HG03521 (cell line): ENCODE measurements at regions not wholly inside any gene's neighbourhood (a gene's known extent, or its start where the extent isn't known, plus 50 kb on each side); places are given as distances from the start of the nearest gene placed in this dataset.

Experiments
- ATAC-seq: cut with Tn5 transposase; IDR thresholded peaks from one replicate; pipeline ENCODE4 v1.9.1; 2021; ENCODE audit warnings: mild to moderate bottlenecking, moderate library complexity; ENCODE audit not compliant: unreplicated experiment

DNA sequence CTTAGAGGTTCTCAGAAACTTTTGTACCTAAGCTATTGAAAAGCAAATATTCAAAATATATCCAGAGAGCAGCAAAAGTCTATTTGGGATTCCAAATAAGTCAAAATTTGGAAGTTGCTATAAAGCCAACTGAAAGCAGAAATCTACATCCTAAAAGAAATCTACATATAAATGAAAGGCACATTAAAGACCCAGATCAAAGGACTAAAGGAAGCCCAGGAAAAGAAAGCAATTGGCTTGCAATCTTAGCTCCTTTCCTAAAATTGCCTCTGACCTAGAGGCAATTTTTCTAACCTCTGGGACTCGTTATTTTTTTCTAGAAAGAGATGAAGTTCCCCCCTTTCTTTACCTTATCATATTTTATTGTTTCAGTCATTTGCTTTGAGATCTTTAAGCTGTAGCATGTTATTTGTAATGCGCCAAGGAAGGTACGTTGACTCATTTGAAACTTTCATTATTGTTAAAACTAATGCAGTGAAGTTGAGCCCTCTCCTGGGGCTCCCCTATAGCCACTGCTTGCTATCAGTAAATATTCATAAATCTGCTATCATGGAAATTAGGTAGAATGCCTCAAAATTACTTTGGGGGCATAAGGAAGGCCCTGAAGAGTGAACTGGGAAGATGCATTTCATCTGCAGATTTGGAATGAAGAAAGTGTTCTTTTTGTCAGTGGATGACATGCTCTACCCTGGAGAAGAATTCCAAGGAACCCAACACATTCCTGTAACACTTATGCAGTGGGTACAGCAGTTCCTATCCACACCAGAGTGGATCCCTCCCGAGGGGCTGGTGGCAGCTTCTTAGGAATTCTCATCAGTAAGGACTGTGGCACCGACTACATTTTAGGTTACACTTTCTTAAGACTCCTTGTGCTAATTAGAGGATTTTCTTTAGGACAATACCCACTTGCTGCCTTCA lies 177.8 kb upstream of the IGFBP7 start:
- no peak for ATAC-seq

DNA sequence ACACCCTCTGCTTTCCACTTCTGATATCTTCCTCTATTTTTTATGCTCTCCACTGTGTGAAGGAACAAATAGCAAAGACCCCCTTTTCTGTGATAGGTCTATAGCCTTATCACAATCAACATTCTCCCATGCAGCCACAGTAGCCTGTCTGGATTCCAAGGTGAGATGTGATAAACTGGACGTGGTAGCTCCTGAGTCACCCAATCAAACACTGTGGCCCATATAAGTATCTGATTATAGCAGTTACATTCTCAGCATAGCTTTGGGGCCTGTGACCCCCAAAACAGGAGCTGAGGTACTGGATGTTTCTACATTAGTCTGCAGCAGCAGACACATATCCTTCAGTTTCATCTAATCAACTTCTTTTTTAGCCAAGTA lies 172.7 kb upstream of the IGFBP7 start:
- no peak for ATAC-seq

DNA sequence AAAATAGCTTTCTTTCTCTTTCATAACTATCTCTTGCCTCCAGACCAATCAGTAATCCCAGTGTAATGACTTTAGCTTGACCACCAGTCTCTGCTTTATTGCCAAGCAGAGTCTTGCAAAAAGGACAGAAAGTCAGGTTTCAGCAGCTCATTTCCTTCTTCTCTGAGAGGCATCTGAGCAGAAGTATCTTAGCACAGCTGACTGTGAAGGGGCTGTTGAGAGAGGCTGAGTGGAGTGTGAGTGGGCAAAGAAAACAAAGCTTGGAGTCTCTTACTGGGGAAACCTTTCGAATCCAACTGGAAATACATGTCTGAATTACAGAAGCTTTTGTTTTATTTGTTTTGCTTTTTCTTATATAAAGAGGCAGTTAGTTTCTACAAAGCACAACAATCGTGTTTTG lies 170.3 kb upstream of the IGFBP7 start:
- no peak for ATAC-seq

DNA sequence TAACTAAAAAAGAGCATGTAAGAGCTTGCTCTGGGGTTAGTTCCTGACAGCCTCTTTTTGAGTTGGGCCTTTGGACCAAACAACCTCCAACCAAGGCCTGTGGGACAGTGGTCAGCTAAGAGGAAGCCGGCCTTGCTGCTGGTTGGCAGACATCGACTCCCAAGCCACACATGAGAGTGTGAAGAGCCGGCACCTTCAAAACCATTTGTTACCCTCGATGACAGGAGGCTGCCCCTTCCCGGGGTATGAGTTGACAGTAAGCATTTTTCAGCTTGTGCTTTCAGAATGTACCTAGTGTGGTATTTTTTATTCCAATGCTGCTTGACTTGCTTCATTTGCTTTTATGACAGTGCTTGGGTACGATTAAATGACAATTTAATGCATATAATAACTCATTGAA lies 168.6 kb upstream of the IGFBP7 start:
- ATAC-seq = no peak

DNA sequence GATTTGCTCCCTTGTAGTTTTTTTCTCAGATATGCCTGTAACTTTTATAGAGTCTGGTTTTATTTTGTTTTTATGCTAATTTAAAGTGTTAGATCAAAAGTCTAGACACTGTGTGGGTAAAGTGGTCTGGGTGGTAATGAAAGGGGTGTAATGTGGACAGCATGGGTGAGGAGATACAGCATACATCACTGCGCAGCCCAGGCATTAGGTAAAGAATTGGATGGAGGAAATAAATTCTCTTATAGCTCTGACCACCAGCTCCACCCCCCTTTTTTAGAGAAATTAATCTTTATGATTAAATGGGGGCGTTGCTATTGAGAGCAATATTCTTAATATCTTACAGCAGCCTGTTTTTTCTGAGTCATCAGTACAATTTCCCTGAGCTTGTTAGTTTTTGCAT lies 163.9 kb upstream of the IGFBP7 start:
- no peak for ATAC-seq

DNA sequence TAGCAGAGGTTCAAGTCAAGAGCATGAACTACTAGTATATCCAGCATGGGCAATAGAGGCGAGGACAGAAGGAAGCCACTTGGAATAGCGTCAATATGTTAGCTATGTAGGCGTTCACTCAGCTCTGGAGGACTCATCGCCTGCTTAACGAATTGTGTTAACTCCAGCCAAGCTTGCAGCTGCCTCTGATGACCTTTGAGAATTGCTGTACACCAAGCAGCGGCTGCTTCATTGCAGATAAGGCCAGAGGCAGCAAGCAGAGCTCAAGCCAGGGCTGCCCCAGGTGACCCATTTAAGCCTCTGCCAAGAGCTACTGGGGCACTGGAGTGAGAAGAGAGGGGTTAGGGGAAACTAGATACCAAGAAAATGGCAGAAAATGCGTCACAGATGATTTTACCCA lies 160.2 kb upstream of the IGFBP7 start:
- ATAC-seq = no peak

DNA sequence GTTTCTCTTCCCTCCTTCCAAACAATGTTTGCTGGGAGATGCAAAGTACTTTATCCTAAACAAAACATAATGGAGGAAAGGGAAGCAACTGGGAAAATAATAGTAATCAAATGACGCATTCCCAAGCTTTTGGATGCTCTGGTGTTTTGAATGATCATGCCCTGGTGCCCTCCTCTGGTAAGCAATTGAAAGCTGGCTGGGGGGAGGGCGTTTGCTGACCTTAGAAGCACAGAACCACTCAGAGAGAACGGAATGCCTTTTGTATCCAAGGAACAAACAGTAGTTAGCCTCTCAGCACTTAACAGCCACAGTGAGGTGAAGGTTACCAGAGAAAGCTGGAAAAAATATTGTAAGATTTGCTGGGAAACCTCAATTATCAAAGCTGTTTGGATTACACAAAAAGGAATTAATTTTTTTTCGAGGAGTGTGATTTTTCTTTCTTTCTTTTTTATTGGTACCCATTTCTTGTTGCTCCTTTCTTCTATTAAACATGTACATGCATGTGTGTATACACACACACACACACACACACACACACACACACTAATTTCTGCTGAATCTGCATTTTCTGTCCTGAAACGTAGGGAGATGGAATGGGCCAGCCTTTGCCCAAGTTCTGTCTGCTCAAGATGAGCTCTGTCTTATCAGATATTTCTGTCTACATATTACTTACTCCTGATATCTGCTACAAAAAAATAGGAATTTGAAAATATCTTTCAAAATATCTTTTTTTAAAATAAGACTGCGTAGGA lies 155.8 kb upstream of the IGFBP7 start:
- no peak for ATAC-seq

DNA sequence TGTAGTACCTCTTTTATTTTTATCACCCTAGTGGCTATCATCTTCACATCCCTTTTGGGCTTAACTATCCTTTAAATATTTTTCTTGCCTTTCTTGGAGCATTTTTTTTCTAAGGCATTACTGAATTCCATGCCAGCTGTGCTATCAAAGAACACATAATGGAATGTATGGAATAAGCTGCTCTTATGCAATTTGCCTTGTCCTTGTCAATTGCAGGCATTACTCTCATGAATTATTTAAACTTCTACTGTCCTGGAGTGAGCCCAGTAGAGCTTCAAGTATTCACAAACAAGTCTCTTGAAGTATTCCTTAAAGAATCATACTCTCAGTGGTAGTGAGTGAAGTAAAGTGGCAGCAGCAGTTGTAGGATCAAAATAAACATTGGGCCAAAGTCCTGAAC lies 144.6 kb upstream of the IGFBP7 start:
- no peak for ATAC-seq

DNA sequence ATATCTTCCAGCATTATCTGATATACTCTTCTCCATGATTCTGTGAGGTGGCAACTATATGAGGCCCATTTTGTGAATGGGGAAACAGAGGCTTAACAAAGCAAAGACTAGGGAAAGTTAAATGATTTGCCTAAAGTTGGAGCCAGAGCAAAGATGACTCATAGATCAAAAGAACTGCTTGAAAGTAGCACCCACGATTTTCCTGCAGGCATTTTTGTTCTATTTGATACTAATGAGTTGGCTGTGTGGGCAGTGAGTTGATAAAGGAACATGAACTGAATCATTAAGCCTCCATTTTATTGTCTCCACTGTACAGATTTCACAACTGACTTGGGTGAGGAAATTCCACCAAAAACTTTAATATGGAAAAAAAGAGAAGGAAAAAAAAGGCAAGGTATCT lies 138.9 kb upstream of the IGFBP7 start:
- ATAC-seq = no peak

DNA sequence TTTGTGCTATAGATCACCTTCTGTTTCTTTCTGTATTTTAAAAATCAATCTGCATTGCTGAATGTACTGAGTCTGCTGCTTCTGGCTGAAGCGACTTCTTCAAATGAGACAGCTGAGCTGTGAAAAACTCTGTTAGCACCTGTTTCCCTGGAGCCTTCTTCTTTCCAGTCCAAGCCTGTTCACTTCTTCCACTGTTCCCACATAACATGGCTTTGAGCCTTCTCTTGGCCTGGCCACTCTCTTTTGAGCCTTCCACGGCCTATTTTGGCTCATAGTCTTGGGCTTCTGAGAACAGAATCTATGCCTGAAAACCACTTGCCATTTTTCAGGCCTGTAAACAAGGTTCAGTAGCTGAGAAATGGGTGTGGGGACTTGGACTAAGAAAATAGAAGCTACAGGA lies 132.9 kb upstream of the IGFBP7 start:
- no peak for ATAC-seq

DNA sequence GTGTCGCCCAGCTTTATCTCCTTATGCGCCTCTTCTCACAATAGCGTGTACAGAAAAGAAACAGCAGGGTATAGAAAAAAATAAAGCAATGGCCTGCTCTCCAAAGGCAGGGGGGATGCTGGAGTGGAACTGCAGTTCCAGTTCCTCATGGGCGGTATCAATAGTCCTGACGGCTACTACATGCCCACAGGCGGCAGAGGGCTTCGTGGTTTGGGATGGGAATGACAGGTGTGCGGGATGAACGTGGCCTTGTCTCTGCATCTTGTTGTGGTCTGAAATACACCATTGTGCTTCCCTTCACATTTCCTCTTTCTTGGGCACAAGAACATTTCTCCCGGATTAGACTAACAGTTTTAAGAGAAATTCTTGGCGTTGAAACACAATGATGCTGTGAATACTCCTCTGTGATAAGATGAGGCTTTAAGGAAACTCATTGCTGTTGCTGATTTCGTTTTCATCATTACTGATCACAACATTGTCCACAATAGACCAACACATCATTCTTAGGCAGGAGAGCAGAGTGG lies 124.1 kb upstream of the IGFBP7 start:
- ATAC-seq = no peak

DNA sequence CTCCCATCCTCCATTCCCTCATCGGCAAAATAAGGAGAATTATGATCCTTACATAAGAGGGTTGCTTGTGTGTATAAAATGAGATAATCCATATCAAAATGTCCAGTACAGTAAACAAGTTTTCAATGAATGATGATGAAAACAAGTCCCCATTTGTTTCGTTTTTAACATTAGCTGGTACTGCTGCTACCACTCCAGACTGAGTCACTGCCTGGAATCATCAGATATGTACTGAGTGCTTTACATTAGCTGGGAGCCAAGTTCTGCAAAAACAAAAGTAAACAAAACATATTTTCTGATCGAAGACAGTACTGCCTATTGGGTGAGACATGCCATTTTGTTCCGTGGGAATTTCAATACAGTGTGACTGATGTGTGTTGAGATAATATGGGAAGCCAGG lies 123.2 kb upstream of the IGFBP7 start:
- ATAC-seq = no peak

DNA sequence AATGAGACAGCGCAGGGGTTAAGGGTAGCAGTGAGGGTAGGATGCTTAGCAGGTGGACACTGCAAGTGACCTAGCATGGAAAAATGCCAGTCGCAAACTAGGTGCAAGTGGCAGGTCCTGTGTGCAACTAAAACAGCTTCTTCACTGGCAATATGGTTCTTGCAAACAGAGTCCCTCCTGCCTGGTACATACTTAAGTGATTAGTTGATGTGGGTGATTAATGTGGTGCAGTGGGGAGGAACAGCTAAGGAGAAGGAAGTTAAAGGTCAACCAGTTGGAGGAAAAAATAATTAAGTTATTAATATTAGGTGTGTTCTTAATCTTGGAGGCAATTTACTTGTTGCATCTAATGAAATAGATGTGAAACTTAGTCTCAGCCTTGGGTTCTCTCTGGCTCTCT lies 121.6 kb upstream of the IGFBP7 start:
- no peak for ATAC-seq

DNA sequence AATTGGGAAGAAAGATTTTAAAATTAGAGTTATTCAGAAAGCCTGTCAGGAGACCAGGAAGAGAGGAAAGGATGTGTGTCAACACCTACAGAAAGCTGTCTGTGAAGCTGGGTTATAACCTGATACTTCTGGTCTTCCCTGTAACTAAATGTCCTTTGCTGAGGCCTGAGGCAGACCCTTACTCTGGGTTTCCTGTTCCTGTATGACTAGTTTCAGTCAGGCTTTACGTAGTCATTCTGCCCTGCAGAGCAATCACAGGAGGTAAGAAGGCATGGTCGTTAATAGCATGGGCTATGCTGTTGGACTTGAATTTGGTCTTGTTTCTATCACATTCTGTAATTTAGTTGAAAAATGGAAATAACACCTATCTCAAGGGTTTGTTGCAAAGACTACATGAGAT lies 110.5 kb upstream of the IGFBP7 start:
- ATAC-seq = no peak

DNA sequence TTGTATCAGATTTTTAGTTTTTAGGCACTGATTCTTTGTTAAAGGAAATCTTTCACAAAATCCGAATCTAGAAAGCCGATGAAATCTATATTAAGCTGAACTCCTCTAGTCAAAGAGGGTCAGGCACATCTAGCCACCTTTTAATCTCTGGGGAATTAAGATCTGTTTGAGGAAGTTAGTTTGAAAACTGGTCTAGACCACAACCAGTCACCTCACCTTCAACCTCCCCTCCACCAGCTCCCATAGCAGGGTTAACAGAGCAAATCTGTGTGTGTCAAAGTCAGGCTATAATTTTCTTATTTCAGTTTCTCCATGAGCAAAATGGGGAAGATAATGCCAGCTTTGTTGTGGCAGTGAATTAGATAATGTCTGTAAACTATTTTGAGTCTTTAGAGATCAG lies 110.0 kb upstream of the IGFBP7 start:
- no peak for ATAC-seq

DNA sequence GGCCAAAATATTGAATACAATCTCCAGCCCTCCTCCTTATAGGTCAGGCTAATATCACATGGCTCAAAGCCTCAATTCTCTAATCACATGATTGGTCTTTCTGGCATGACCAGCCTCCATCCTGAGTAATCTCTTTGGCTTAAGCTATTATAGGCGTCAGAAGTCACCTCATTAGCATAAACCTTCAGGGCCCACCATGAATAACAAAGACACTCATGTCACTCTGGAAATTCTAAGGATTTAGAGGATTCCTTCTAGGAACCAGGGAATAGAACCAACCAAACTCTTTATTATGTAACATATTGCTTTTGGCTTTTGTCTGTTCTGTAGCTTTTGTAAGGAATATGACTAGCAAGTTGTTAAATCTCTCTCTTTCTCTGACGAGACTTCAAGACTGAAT lies 109.2 kb upstream of the IGFBP7 start:
- no peak for ATAC-seq

DNA sequence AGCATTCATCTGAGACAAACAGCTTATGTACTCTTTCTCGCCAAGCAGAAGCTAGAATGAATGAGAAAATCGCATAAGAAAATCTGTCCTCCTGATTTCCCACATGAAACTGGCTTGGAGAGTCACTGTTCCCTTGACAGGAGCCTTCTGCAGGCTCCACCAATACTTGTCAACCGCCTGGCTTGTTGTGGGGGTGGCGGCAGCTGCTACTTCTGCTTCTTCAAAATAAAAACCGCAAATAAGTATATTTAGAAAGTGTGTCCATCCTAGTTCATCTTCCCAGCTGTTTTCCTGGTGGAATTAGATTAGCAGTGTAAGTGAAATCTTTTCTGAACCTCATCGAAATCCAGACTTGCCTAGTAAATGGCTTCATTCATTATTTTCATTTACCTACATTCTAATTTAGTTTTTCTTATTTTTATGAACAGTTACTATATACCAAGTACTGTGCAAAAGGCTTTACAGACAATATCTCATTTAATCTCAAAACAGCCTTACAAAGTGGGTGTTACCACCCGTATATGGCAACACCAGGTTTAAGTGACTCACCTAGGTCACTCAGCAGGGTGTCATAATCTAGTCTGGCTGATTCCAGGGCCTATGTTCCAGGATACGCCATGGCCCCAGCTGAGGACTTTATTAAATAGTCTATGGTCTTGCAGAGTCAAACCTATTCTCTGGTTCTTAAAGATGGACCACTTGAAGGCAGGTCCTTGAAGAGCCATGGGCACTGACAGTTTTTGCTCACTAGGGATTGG lies 104.6 kb upstream of the IGFBP7 start:
- ATAC-seq = no peak

DNA sequence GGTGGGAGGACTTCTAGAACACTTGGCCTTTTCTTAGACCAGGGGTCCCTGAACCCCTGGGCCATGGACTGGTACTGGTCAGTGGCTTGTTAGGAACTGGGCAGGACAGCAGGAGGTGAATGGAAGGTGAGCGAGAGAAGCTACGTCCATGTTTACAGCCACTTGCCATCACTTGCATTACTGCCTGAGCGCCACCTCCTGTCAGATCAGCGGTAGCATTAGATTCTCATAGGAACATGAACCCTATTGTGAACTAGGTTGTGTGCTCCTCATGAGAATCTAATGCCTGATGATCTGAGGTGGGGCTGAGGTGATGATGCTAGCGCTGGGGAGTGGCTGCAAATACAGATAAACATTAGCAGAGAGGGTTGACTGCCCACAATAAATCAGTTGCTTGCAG lies 100.9 kb upstream of the IGFBP7 start:
- ATAC-seq = no peak

DNA sequence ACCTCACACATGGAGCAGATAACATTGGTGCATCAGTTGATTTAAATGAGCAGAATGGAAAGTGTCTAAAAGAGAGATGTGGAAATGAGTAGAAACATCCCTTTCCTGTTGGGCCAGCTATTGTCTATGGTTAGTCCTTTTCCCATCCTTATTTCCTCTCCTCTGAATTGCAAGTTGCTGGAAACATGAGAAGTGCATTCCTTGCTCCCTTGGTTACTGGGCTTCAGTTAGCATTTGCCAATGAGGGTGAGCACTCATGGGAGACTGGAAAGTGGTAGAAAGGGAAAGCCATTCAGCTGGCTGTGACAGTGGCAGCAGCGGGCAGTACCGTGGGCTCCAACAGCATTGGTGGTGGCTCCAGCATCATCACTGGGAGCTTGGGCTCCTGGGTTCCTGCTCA lies 96.0 kb upstream of the IGFBP7 start:
- no peak for ATAC-seq

DNA sequence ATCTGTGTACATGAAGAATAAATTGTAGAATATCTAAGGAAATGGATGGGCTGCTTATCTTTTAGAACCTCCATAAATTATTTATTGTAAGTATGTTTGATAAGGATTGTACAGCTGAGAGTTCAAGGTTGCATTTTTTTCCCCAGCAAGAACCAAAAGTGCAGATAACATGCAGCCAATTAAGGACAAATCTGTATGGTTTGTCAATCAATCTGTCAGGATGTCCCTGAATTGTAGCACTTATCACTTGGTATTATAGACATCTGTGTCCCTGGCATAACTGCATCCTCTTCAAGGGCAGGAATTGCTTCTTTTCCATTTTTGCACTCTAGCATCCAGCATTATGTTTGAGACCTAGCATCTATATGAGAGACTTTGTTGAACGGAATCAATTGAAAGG lies 95.4 kb upstream of the IGFBP7 start:
- ATAC-seq = no peak

DNA sequence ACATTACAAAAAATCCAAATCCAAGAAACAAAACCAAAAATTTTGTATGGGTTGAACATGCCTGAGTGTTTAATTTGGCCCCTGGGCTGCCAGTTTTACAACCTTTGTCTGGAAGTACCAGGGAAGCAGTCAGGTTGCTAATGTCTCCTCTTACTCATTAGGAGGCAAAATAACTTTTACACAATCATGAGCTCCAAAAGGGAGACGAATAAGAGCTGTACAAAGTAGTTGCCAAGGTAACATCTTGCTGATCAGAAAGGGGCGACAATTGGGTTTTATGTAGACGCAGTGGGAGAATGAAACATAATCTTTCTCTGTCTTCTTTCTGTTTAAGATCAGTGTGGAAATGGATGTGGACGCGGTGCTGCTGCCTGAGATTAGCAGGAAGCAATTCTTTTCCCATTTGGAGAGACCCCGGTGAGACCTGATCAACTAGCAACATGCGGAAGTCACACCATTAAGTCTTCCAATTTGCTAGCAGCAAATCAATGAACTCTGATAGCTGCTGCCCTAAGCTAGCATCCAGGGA lies 90.7 kb upstream of the IGFBP7 start:
- no peak for ATAC-seq
